B cell (primary cell): ENCODE measurements at regions not wholly inside any gene's neighbourhood (a gene's known extent, or its start where the extent isn't known, plus 50 kb on each side); places are given as distances from the start of the nearest gene placed in this dataset.
A peak's percentile ranks its signal among the peaks of the same experiment; 100 is the strongest.

Experiments used
- CTCF ChIP-seq: fragments of 200-600 bp; IDR thresholded peaks from one replicate; pipeline ENCODE4 v1.8.0; 2022; ENCODE audit warnings: antibody characterized with exemption, mild to moderate bottlenecking
- EZH2 ChIP-seq: IDR thresholded peaks from 2 replicates; pipeline ENCODE4 v1.6.1; 2012; ENCODE audit warnings: borderline replicate concordance, low read depth, mild to moderate bottlenecking, moderate library complexity, low read length; ENCODE audit not compliant: insufficient read depth, poor library complexity, severe bottlenecking

GRCh38 chr7:89623018-89623672 is 531.1 kb upstream of the STEAP1 start:
- peak; percentile 15 for TF ChIP-seq CTCF
- no peak for TF ChIP-seq EZH2
